HG02763 (cell line): ENCODE measurements at regions not wholly inside any gene's neighbourhood (a gene's known extent, or its start where the extent isn't known, plus 50 kb on each side); places are given as distances from the start of the nearest gene placed in this dataset.

Experiments used
- ATAC-seq: cut with Tn5 transposase; IDR thresholded peaks from one replicate; pipeline ENCODE4 v1.9.1; 2021; ENCODE audit warnings: mild to moderate bottlenecking, moderate library complexity; ENCODE audit not compliant: unreplicated experiment

GRCh38 chr16:79498928-79499327 is 101.6 kb downstream of the MAF start:
- ATAC-seq = no peak

GRCh38 chr16:79497606-79498350 is 102.8 kb downstream of the MAF start:
- no peak for ATAC-seq

- no peak for ATAC-seq
These were observed 106.6 kb downstream of the MAF start for GRCh38 chr16:79493911-79494310.

- no peak for ATAC-seq
These were observed 108.5 kb downstream of the MAF start for GRCh38 chr16:79492036-79492435.

- ATAC-seq = no peak
These were observed 115.5 kb downstream of the MAF start for GRCh38 chr16:79485020-79485419.

- no peak for ATAC-seq
These were observed 116.3 kb downstream of the MAF start for GRCh38 chr16:79484237-79484636.

- no peak for ATAC-seq
These were observed 117.2 kb downstream of the MAF start for GRCh38 chr16:79483336-79483735.

GRCh38 chr16:79482011-79482410 is 118.5 kb downstream of the MAF start:
- no peak for ATAC-seq

- no peak for ATAC-seq
These were observed 119.6 kb downstream of the MAF start for GRCh38 chr16:79480929-79481328.

- no peak for ATAC-seq
These were observed 120.5 kb downstream of the MAF start for GRCh38 chr16:79480056-79480455.

GRCh38 chr16:79476580-79476979 is 124.0 kb downstream of the MAF start:
- ATAC-seq = no peak

GRCh38 chr16:79475841-79476240 is 124.7 kb downstream of the MAF start:
- ATAC-seq = no peak

- ATAC-seq = no peak
These were observed 127.1 kb downstream of the MAF start for GRCh38 chr16:79473456-79473855.

- ATAC-seq = no peak
These were observed 128.1 kb downstream of the MAF start for GRCh38 chr16:79472426-79472825.

- no peak for ATAC-seq
These were observed 130.5 kb downstream of the MAF start for GRCh38 chr16:79469999-79470398.

GRCh38 chr16:79468631-79469030 is 131.9 kb downstream of the MAF start:
- ATAC-seq = no peak

- ATAC-seq = no peak
These were observed 132.4 kb downstream of the MAF start for GRCh38 chr16:79468121-79468552.

GRCh38 chr16:79466111-79466510 is 134.4 kb downstream of the MAF start:
- no peak for ATAC-seq

GRCh38 chr16:79463841-79464240 is 136.7 kb downstream of the MAF start:
- no peak for ATAC-seq

GRCh38 chr16:79456036-79456435 is 144.5 kb downstream of the MAF start:
- no peak for ATAC-seq

GRCh38 chr16:79452671-79453070 is 147.9 kb downstream of the MAF start:
- no peak for ATAC-seq

- ATAC-seq = no peak
These were observed 149.2 kb downstream of the MAF start for GRCh38 chr16:79451196-79451816.

GRCh38 chr16:79449900-79450299 is 150.6 kb downstream of the MAF start:
- no peak for ATAC-seq
